GM18517 (cell line): ENCODE measurements at regions not wholly inside any gene's neighbourhood (a gene's known extent, or its start where the extent isn't known, plus 50 kb on each side); places are given as distances from the start of the nearest gene placed in this dataset.
"Not testable (repeated sequence)": the region's sequence is repeated elsewhere in the genome, so short reads cannot be mapped to it uniquely, and the experiment has no call there.

Source experiments
- ATAC-seq: cut with Tn5 transposase; IDR thresholded peaks from one replicate; pipeline ENCODE4 v1.9.1; 2021; ENCODE audit warnings: mild to moderate bottlenecking, moderate library complexity; ENCODE audit not compliant: unreplicated experiment

- no peak for ATAC-seq
Observed at GRCh38 chr6:53446151-53446550, 97.4 kb upstream of the ELOVL5 start.

- no peak for ATAC-seq
Observed at GRCh38 chr6:53441761-53442160, 93.0 kb upstream of the ELOVL5 start.

- ATAC-seq = no peak
Observed at GRCh38 chr6:53441035-53441493, 92.3 kb upstream of the ELOVL5 start.

- ATAC-seq = no peak
Observed at GRCh38 chr6:53440336-53440945, 91.7 kb upstream of the ELOVL5 start.

GRCh38 chr6:53439556-53439955 is 90.8 kb upstream of the ELOVL5 start:
- no peak for ATAC-seq

GRCh38 chr6:53437557-53438202 is 88.9 kb upstream of the ELOVL5 start:
- ATAC-seq = no peak

- ATAC-seq = no peak
Observed at GRCh38 chr6:53436526-53437303, 88.0 kb upstream of the ELOVL5 start.

- no peak for ATAC-seq
Observed at GRCh38 chr6:53433951-53434285, 85.2 kb upstream of the ELOVL5 start.

- no peak for ATAC-seq
Observed at GRCh38 chr6:53433261-53433950, 84.7 kb upstream of the ELOVL5 start.

- ATAC-seq = no peak
Observed at GRCh38 chr6:53432318-53433161, 83.8 kb upstream of the ELOVL5 start.

GRCh38 chr6:53431704-53432103 is 83.0 kb upstream of the ELOVL5 start:
- no peak for ATAC-seq

- ATAC-seq = no peak
Observed at GRCh38 chr6:53429401-53429800, 80.7 kb upstream of the ELOVL5 start.

- no peak for ATAC-seq
Observed at GRCh38 chr6:53428886-53429285, 80.1 kb upstream of the ELOVL5 start.

- ATAC-seq = peak; percentile 95
Observed at GRCh38 chr6:53426667-53427270, 78.0 kb upstream of the ELOVL5 start.

- no peak for ATAC-seq
Observed at GRCh38 chr6:53426117-53426516, 77.4 kb upstream of the ELOVL5 start.

GRCh38 chr6:53424976-53425718 is 76.4 kb upstream of the ELOVL5 start:
- ATAC-seq = no peak

GRCh38 chr6:53424300-53424699 is 75.5 kb upstream of the ELOVL5 start:
- no peak for ATAC-seq

GRCh38 chr6:53423560-53423959 is 74.8 kb upstream of the ELOVL5 start:
- ATAC-seq = not testable (repeated sequence)

GRCh38 chr6:53419026-53419425 is 70.3 kb upstream of the ELOVL5 start:
- no peak for ATAC-seq

GRCh38 chr6:53418288-53418687 is 69.5 kb upstream of the ELOVL5 start:
- no peak for ATAC-seq
